Hepatocyte (in vitro differentiated cells): ENCODE measurements at regions not wholly inside any gene's neighbourhood (a gene's known extent, or its start where the extent isn't known, plus 50 kb on each side); places are given as distances from the start of the nearest gene placed in this dataset.

ENCODE experiments used
- DNase-seq: peaks from one replicate; pipeline ENCODE4 v3.0.0-alpha.2; 2016; ENCODE audit warnings: low spot score
- H2AFZ ChIP-seq: fragments of 200-600 bp; sonication (generic); 2 replicates; pipeline ENCODE4 v1.6.0; 2016; ENCODE audit warnings: antibody characterized with exemption, mild to moderate bottlenecking
- H3K27ac ChIP-seq: fragments of 200-600 bp; sonication (generic); 2 replicates; pipeline ENCODE4 v1.5.1; 2016; ENCODE audit warnings: mild to moderate bottlenecking
- H3K27me3 ChIP-seq: fragments of 200-600 bp; sonication (generic); 2 replicates; pipeline ENCODE4 v1.6.1; 2016
- H3K36me3 ChIP-seq: fragments of 200-600 bp; sonication (generic); replicated peaks from 2 replicates; pipeline ENCODE4 v1.5.1; 2016; ENCODE audit warnings: low read depth; ENCODE audit not compliant: insufficient read depth
- H3K4me1 ChIP-seq: fragments of 200-600 bp; sonication (generic); 2 replicates; pipeline ENCODE4 v1.5.1; 2016; ENCODE audit warnings: mild to moderate bottlenecking, moderate library complexity; ENCODE audit not compliant: insufficient read depth
- H3K4me2 ChIP-seq: fragments of 200-600 bp; sonication (generic); 2 replicates; pipeline ENCODE4 v1.6.0; 2016
- H3K4me3 ChIP-seq: fragments of 200-600 bp; sonication (generic); 2 replicates; pipeline ENCODE4 v1.5.1; 2016; ENCODE audit warnings: mild to moderate bottlenecking
- H3K79me2 ChIP-seq: fragments of 200-600 bp; sonication (generic); 2 replicates; pipeline ENCODE4 v1.6.0; 2017; ENCODE audit warnings: mild to moderate bottlenecking
- H3K9me2 ChIP-seq: fragments of 200-600 bp; sonication (generic); replicated peaks from 2 replicates; pipeline ENCODE4 v1.6.0; 2017; ENCODE audit warnings: mild to moderate bottlenecking; ENCODE audit not compliant: insufficient read depth
- H3K9me3 ChIP-seq: fragments of 200-600 bp; sonication (generic); 2 replicates; pipeline ENCODE4 v1.5.1; 2016; ENCODE audit warnings: low read depth, mild to moderate bottlenecking
- H4K20me1 ChIP-seq: fragments of 200-600 bp; sonication (generic); 2 replicates; pipeline ENCODE4 v1.6.0; 2016; ENCODE audit warnings: mild to moderate bottlenecking; ENCODE audit not compliant: insufficient read depth, poor library complexity, severe bottlenecking
- CTCF ChIP-seq: fragments of 200-600 bp; sonication (generic); IDR thresholded peaks from 2 replicates; pipeline ENCODE4 v1.5.1; 2016; ENCODE audit warnings: antibody characterized with exemption, mild to moderate bottlenecking; ENCODE audit not compliant: poor library complexity
- EZH2 ChIP-seq: fragments of 200-600 bp; sonication (generic); IDR thresholded peaks from 2 replicates; pipeline ENCODE4 v1.6.1; 2016; ENCODE audit warnings: antibody characterized with exemption, mild to moderate bottlenecking, borderline replicate concordance
- EZH2phosphoT487 ChIP-seq: fragments of 200-600 bp; sonication (generic); IDR thresholded peaks from one replicate; pipeline ENCODE4 v1.6.1; 2018; ENCODE audit warnings: antibody characterized with exemption, mild to moderate bottlenecking, low read depth, moderate library complexity; ENCODE audit not compliant: unreplicated experiment, severe bottlenecking
- WGBS: methylation state at CpG from one replicate; pipeline ENCODE4 v1.1.6; 2016; ENCODE audit warnings: low lambda C conversion rate; ENCODE audit errors: missing lambda C conversion rate; 5-methylcytosine and 5-hydroxymethylcytosine counted together

DNA sequence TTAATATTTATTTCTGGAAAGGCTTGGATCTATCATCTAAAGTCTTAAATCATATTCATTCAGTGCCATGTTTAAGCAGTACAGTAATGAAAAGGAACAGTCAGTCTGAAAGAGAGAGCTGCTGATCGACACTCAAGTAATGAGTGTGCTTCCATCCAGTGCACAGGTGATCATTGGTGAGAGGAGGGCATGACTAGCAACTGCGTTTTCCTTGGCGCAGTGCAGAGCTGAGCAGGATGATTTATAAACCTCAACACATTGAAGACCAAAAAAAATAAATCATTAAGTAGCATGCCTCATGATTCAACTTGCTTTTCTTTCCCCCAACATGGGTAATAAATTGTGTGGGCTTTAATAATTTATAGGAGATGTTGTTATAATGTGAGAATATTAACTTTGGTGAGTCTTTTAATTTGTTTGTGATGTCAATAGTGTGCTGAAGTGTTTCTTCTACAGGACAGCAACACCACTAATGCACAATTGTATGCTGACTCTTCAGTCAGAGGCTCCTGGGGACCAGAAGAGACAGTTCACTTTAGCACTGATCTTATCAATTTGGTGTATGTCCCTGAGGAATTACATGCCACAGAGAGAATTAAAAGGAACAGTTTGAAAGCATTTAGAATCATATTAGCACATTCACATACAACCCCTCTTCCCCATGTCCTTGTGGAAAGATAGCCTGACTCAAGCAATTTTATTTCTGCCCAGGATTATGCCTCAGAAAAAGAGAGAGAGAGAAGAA is 199.7 kb upstream of the ADGRL2 start:
- Histone ChIP-seq H3K9me3 (no peaks in the 10 kb centered on the region), H2AFZ (no peak overlapping the region), H3K27me3 (no peaks in the 10 kb centered on the region), H4K20me1 (no peaks in the 10 kb centered on the region), H3K9me2 (no peaks in the 10 kb centered on the region), H3K79me2 (no peaks in the 10 kb centered on the region), H3K27ac (no peak overlapping the region), H3K4me2 (no peak overlapping the region), H3K36me3 (no peaks in the 10 kb centered on the region), H3K4me3 (no peak overlapping the region), H3K4me1 (no peaks in the 10 kb centered on the region)
- 78% methylated on average over 3 of the region's 3 CpGs for WGBS
- no peak for DNase-seq
- TF ChIP-seq EZH2phosphoT487 (no peak), CTCF (no peak), EZH2 (no peak)

- H4K20me1 ChIP-seq = no peaks in the 10 kb centered on the region
- H3K27me3 ChIP-seq = no peaks in the 10 kb centered on the region
- DNase-seq = no peak
- H3K9me2 ChIP-seq = no peaks in the 10 kb centered on the region
- no peaks in the 10 kb centered on the region for H3K9me3 ChIP-seq
- WGBS = 89% methylated on average over 1 of the region's 1 CpG
- H3K4me1 ChIP-seq = no peaks in the 10 kb centered on the region
- TF ChIP-seq CTCF (no peak), EZH2 (no peak)
- H3K4me3 ChIP-seq = no peak overlapping the region
- no peaks in the 10 kb centered on the region for H3K36me3 ChIP-seq
- H2AFZ ChIP-seq = no peak overlapping the region
- no peak overlapping the region for H3K27ac ChIP-seq
- H3K4me2 ChIP-seq = no peak overlapping the region
- H3K79me2 ChIP-seq = no peaks in the 10 kb centered on the region
These were observed 200.4 kb upstream of the ADGRL2 start for GRCh38 chr1:81600363-81600762.

GRCh38 chr1:81598623-81599022 is 202.1 kb upstream of the ADGRL2 start:
- DNase-seq = no peak
- Histone ChIP-seq H3K4me3 (no peak overlapping the region), H3K36me3 (no peaks in the 10 kb centered on the region), H2AFZ (no peak overlapping the region), H3K9me2 (no peaks in the 10 kb centered on the region), H3K9me3 (no peaks in the 10 kb centered on the region), H4K20me1 (no peaks in the 10 kb centered on the region), H3K4me1 (no peaks in the 10 kb centered on the region), H3K27me3 (no peaks in the 10 kb centered on the region), H3K4me2 (no peak overlapping the region), H3K27ac (no peak overlapping the region), H3K79me2 (no peaks in the 10 kb centered on the region)
- TF ChIP-seq EZH2 (no peak), CTCF (no peak)
- WGBS = 89% methylated on average over 4 of the region's 4 CpGs
